ENCODE measurements at regions not wholly inside any gene's neighbourhood (a gene's known extent, or its start where the extent isn't known, plus 50 kb on each side); places are given as distances from the start of the nearest gene placed in this dataset.

DNA sequence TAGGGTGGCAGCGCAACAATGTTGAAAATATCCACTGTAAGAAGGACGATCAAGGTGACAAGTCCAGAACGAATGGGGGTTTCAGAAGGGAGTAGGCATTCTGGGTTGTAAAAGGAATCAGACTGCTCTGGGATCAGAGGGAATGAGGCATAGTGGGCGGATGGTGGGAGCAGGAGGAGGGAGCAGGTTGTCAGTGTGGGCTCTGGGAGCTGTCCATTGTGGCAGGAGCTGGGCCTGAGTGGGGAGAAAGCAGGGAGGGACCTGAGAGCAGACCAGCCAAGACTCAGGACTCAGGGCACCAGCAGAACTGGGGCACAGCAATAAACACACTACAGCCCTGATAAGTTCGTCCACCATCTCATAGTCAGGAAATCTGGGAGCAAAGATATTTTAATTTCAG lies 292.6 kb upstream of the MKI67 start:
- TF ChIP-seq, protein P1, sequence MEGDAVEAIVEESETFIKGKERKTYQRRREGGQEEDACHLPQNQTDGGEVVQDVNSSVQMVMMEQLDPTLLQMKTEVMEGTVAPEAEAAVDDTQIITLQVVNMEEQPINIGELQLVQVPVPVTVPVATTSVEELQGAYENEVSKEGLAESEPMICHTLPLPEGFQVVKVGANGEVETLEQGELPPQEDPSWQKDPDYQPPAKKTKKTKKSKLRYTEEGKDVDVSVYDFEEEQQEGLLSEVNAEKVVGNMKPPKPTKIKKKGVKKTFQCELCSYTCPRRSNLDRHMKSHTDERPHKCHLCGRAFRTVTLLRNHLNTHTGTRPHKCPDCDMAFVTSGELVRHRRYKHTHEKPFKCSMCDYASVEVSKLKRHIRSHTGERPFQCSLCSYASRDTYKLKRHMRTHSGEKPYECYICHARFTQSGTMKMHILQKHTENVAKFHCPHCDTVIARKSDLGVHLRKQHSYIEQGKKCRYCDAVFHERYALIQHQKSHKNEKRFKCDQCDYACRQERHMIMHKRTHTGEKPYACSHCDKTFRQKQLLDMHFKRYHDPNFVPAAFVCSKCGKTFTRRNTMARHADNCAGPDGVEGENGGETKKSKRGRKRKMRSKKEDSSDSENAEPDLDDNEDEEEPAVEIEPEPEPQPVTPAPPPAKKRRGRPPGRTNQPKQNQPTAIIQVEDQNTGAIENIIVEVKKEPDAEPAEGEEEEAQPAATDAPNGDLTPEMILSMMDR (IDR thresholded peaks at IDR 0.05), result no peak

GRCh38 chr10:128419466-128420019 lies 293.3 kb upstream of the MKI67 start:
- no peaks in the 10 kb centered on the region for H3K36me3 ChIP-seq (ENCODE audit: control insufficient read depth, insufficient read depth, low read length)
- no peaks in the 10 kb centered on the region for H3K9me3 ChIP-seq (ENCODE audit: control insufficient read depth, low read length)
- TF ChIP-seq, protein P1 (IDR thresholded peaks at IDR 0.05), result no peak
- H3K9ac ChIP-seq, result no peak overlapping the region
- no peaks in the 10 kb centered on the region for H3K79me2 ChIP-seq
- no peaks in the 10 kb centered on the region for H3K27me3 ChIP-seq (ENCODE audit: control insufficient read depth, insufficient read depth, low read length)
- no peak overlapping the region for H3K4me3 ChIP-seq (ENCODE audit: low read depth, low read length)
- H3K27ac ChIP-seq, result no peak overlapping the region
- no peak overlapping the region for H2AFZ ChIP-seq
- H3K4me1 ChIP-seq, result no peaks in the 10 kb centered on the region
- H3K4me2 ChIP-seq (ENCODE audit: low read length), result no peak overlapping the region

More for the DNA sequence above, 292.6 kb upstream of the MKI67 start:
- Histone ChIP-seq H3K4me2 (ENCODE audit: low read length) (no peak overlapping the region), H3K9me3 (ENCODE audit: control insufficient read depth, low read length) (no peaks in the 10 kb centered on the region), H3K27me3 (ENCODE audit: control insufficient read depth, insufficient read depth, low read length) (no peaks in the 10 kb centered on the region), H2AFZ (no peak overlapping the region), H3K79me2 (no peaks in the 10 kb centered on the region), H3K4me3 (ENCODE audit: low read depth, low read length) (no peak overlapping the region), H3K36me3 (ENCODE audit: control insufficient read depth, insufficient read depth, low read length) (no peaks in the 10 kb centered on the region), H3K27ac (no peak overlapping the region), H3K9ac (no peak overlapping the region), H3K4me1 (no peaks in the 10 kb centered on the region)

DNA sequence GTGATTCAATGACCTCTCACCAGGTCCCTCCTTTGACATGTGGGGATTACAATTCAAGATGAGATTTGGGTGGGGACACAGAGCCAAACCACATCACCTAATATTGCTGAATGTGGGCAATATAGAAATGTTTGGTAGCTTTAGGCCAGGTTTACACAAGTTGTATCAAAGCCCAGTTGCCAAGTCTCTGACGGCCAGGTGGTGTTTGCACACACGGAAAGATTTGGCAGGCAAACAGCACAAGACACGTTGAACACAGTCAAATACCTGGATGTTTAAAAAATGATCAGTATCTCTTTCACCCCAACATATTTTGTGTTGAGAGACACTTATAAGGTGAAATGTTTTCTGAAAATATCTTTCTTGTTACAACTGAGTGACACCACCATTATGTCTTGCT lies 294.4 kb upstream of the MKI67 start:
- H3K4me2 ChIP-seq (ENCODE audit: low read length), result no peak overlapping the region
- H3K4me3 ChIP-seq (ENCODE audit: low read depth, low read length), result no peak overlapping the region
- no peaks in the 10 kb centered on the region for H3K9me3 ChIP-seq (ENCODE audit: control insufficient read depth, low read length)
- no peak overlapping the region for H2AFZ ChIP-seq
- no peak overlapping the region for H3K27ac ChIP-seq
- no peaks in the 10 kb centered on the region for H3K27me3 ChIP-seq (ENCODE audit: control insufficient read depth, insufficient read depth, low read length)
- H3K4me1 ChIP-seq, result no peaks in the 10 kb centered on the region
- H3K36me3 ChIP-seq (ENCODE audit: control insufficient read depth, insufficient read depth, low read length), result no peaks in the 10 kb centered on the region
- TF ChIP-seq, protein P1 (IDR thresholded peaks at IDR 0.05), result no peak
- H3K79me2 ChIP-seq, result no peaks in the 10 kb centered on the region
- H3K9ac ChIP-seq, result no peak overlapping the region

DNA sequence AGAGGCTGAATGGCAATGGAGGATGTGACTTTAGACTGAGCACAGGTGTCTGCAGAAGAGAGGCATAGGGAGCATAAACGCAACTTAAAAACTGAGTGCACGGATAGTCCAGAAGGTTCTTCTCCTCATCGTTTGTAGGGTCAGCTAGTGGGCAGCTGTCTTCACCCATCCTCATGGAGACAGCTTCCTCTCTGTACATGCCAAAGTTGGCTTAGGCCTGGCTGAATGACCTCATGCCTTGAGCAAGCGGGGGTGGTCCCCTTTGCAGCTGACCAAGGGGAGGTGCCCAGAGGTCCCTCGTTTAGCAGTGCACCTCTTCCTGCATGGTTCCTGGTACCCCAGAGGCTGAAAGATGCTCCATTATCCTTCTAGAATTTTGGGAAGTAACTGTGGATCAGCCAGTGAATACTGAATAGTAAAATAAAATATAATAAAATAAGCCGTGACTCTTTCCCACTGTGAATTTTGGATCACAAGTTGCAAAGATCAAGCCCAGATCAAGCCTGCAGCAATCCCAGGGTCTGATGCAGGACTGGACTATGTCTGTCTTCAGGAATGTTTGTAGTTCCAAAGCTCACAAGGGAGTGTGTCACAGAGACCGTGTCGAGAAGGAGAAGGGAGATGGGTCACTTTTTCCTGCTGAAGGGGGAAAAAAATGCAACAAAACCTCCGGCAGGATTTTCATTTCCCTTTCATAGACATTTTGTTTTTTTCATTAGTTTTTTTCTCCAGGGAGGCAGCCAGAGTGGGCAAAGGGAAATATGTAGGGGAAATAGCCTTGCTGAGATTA lies 295.3 kb upstream of the MKI67 start:
- Histone ChIP-seq H3K79me2 (no peaks in the 10 kb centered on the region), H3K27ac (no peak overlapping the region), H3K27me3 (ENCODE audit: control insufficient read depth, insufficient read depth, low read length) (no peaks in the 10 kb centered on the region), H3K36me3 (ENCODE audit: control insufficient read depth, insufficient read depth, low read length) (no peaks in the 10 kb centered on the region), H3K9ac (no peak overlapping the region), H3K9me3 (ENCODE audit: control insufficient read depth, low read length) (no peaks in the 10 kb centered on the region), H3K4me2 (ENCODE audit: low read length) (no peak overlapping the region), H2AFZ (no peak overlapping the region), H3K4me3 (ENCODE audit: low read depth, low read length) (no peak overlapping the region), H3K4me1 (no peaks in the 10 kb centered on the region)
- TF ChIP-seq, protein P1 (IDR thresholded peaks at IDR 0.05), result no peak

- Histone ChIP-seq H3K79me2 (no peaks in the 10 kb centered on the region), H2AFZ (no peak overlapping the region), H3K4me2 (ENCODE audit: low read length) (no peak overlapping the region), H3K4me1 (no peaks in the 10 kb centered on the region), H3K27ac (no peak overlapping the region), H3K9me3 (ENCODE audit: control insufficient read depth, low read length) (no peaks in the 10 kb centered on the region), H3K4me3 (ENCODE audit: low read depth, low read length) (no peak overlapping the region), H3K9ac (no peak overlapping the region), H3K27me3 (ENCODE audit: control insufficient read depth, insufficient read depth, low read length) (no peaks in the 10 kb centered on the region), H3K36me3 (ENCODE audit: control insufficient read depth, insufficient read depth, low read length) (no peaks in the 10 kb centered on the region)
- TF ChIP-seq, protein P1 (IDR thresholded peaks at IDR 0.05), result no peak
These were observed 296.0 kb upstream of the MKI67 start for GRCh38 chr10:128422190-128422589.

Measured in parathyroid adenoma (tissue), 2 donors.